K562 (cell line): ENCODE measurements at regions not wholly inside any gene's neighbourhood (a gene's known extent, or its start where the extent isn't known, plus 50 kb on each side); places are given as distances from the start of the nearest gene placed in this dataset.

ENCODE experiments used
- ATAC-seq: fragments of 200-7000 bp; cut with Tn5 transposase; 3 replicates; pipeline ENCODE4 v1.9.1; 2020; ENCODE audit warnings: moderate library complexity
- BruUV-seq: library from RNA; stranded (reverse); fragments of 400-500 nt; replicated peaks from 2 replicates; lab custom pipeline; 2021; lab: Mats Ljungman, UMichigan
- CTCF ChIA-PET: fragments of 300-600 bp; formaldehyde crosslinking; extraction: SDS; loops from one replicate; lab custom pipeline; 2021; ENCODE audit warnings: low intra/inter-chr PET ratio; lab: Yijun Ruan, JAX
- POLR2A ChIA-PET: fragments of 300-600, 350-650 bp; sonication (Branson Sonifier 250); formaldehyde crosslinking; extraction: SDS; loops from one replicate; lab custom pipeline; 2021; ENCODE audit warnings: antibody characterized with exemption, inconsistent platforms; lab: Yijun Ruan, JAX
- DNase-seq, 4 experiments: peaks; one replicate each; pipeline versions ENCODE4 v3.0.0 to v3.0.0-alpha.2; 2011 to 2018; ENCODE audit warnings: low spot score in 3 of 4, mixed read lengths in 3 of 4; ENCODE audit errors: extremely low read depth in 1 of 4
- FAIRE-seq: peaks from 2 replicates; lab custom pipeline; 2011; peaks lifted over from hg19 to GRCh38; lab: Jason Lieb, UNC
- H2AFZ ChIP-seq: 2 replicates; pipeline ENCODE4 v1.6.0; 2011; ENCODE audit warnings: low read depth, low read length, control low read depth, inconsistent platforms
- H3K27ac ChIP-seq: fragments of 200-600 bp; 3 replicates; pipeline ENCODE4 v1.8.0; 2011; ENCODE audit warnings: low read depth, mild to moderate bottlenecking, control low read depth, inconsistent platforms, low read length, moderate library complexity, mixed read lengths; ENCODE audit errors: extremely low read depth
- H3K27me3 ChIP-seq, 2 experiments: fragments of 300-600 bp in 1 of 2; 2 replicates in 1 of 2; 3 replicates in 1 of 2; pipeline versions ENCODE4 v1.6.0 to v1.8.0; 2011; ENCODE audit warnings: inconsistent platforms in 2 of 2, low read length in 2 of 2, mild to moderate bottlenecking in 1 of 2, mixed read lengths in 1 of 2, moderate library complexity in 1 of 2; ENCODE audit not compliant: control insufficient read depth in 2 of 2, insufficient read depth in 2 of 2
- H3K36me3 ChIP-seq: fragments of 300-600 bp; 3 replicates; pipeline ENCODE4 v1.8.0; 2011; ENCODE audit warnings: mild to moderate bottlenecking, low read length, inconsistent platforms; ENCODE audit not compliant: control insufficient read depth, insufficient read depth
- H3K4me1 ChIP-seq, 2 experiments: fragments of 200-600 bp in 1 of 2; replicated peaks in 1 of 2; 2 replicates in 1 of 2; 3 replicates in 1 of 2; pipeline versions ENCODE4 v1.5.1 to v1.8.0; 2011; ENCODE audit warnings: inconsistent platforms in 2 of 2, low read length in 2 of 2, mild to moderate bottlenecking in 1 of 2, mixed read lengths in 1 of 2, moderate library complexity in 1 of 2; ENCODE audit not compliant: control insufficient read depth in 2 of 2, insufficient read depth in 2 of 2
- H3K4me2 ChIP-seq: 2 replicates; pipeline ENCODE4 v1.6.1; 2011; ENCODE audit warnings: low read length, control low read depth, inconsistent platforms, mixed read lengths; ENCODE audit not compliant: insufficient read depth
- H3K4me3 ChIP-seq: fragments of 200-600 bp; sonication (generic), shearing (Covaris generic); 2 replicates; pipeline ENCODE4 v1.5.1; 2016; ENCODE audit warnings: control low read depth, inconsistent platforms
- H3K79me2 ChIP-seq: fragments of 200-600 bp; 3 replicates; pipeline ENCODE4 v1.8.0; 2011; ENCODE audit warnings: low read length, inconsistent platforms; ENCODE audit not compliant: control insufficient read depth, insufficient read depth
- H3K9ac ChIP-seq, 2 experiments: 2 replicates each; pipeline versions ENCODE4 v1.6.0 to v1.6.1; 2011; ENCODE audit warnings: low read depth in 2 of 2, low read length in 2 of 2, control low read depth in 1 of 2, inconsistent platforms in 1 of 2, mild to moderate bottlenecking in 1 of 2, mixed read lengths in 1 of 2; ENCODE audit not compliant: insufficient read depth in 1 of 2
- H3K9me1 ChIP-seq: one replicate; pipeline ENCODE4 v1.6.0; 2011; ENCODE audit warnings: inconsistent platforms, mild to moderate bottlenecking, low read length, moderate library complexity; ENCODE audit not compliant: control insufficient read depth, insufficient read depth
- H3K9me3 ChIP-seq: replicated peaks from 2 replicates; pipeline ENCODE4 v1.5.1; 2011; ENCODE audit warnings: low read depth, low read length, inconsistent platforms; ENCODE audit not compliant: control insufficient read depth, insufficient read depth
- H4K20me1 ChIP-seq: replicated peaks from 2 replicates; pipeline ENCODE4 v1.6.1; 2011; ENCODE audit warnings: low read length, inconsistent platforms, mixed read lengths; ENCODE audit not compliant: control insufficient read depth, insufficient read depth
- ARHGAP35 ChIP-seq: fragments of 450-650 bp; IDR thresholded peaks from 2 replicates; pipeline ENCODE4 v1.6.1; 2018; ENCODE audit not compliant: partially characterized antibody
- CSDE1 ChIP-seq, 2 experiments: fragments of 450-650 bp; IDR thresholded peaks; 2 replicates each; pipeline ENCODE4 v1.6.1; 2016; ENCODE audit warnings: mild to moderate bottlenecking in 1 of 2
- HDAC8 ChIP-seq: fragments of 450-650 bp; IDR thresholded peaks from 2 replicates; pipeline ENCODE4 v1.6.1; 2016; ENCODE audit warnings: mild to moderate bottlenecking, missing genetic modification characterization, moderate library complexity, missing compliant biosample characterization
- PCBP1 ChIP-seq: fragments of 200-400 bp; formaldehyde crosslinking; IDR thresholded peaks from 2 replicates; pipeline ENCODE4 v1.6.1; 2018; ENCODE audit warnings: mild to moderate bottlenecking, low read depth, low read length; ENCODE audit not compliant: poor library complexity, severe bottlenecking
- RREB1 ChIP-seq: fragments of 250-450 bp; sonication (Bioruptor Pico); IDR thresholded peaks from 2 replicates; pipeline ENCODE4 v1.4.0; 2020
- SIRT6 ChIP-seq: IDR thresholded peaks from one replicate; pipeline ENCODE4 v1.6.1; 2012; ENCODE audit warnings: low read depth, mild to moderate bottlenecking, control low read depth, inconsistent platforms, low read length, moderate library complexity
- XRCC3 ChIP-seq: fragments of 450-650 bp; IDR thresholded peaks from 2 replicates; pipeline ENCODE4 v1.6.1; 2017; ENCODE audit warnings: mild to moderate bottlenecking, moderate library complexity
- ZBTB12 ChIP-seq: fragments of 250-450 bp; sonication (Bioruptor Pico); IDR thresholded peaks from 2 replicates; pipeline ENCODE4 v1.4.0; 2020
- ZNF592 ChIP-seq: fragments of 450-650 bp; IDR thresholded peaks from 2 replicates; pipeline ENCODE4 v1.6.1; 2017; ENCODE audit warnings: antibody characterized with exemption, mild to moderate bottlenecking
- WGBS: fragments of 100-300 bp; shearing (Covaris generic); methylation state at CpG from one replicate; pipeline ENCODE4 v1.1.6; 2016; ENCODE audit warnings: low coverage, mixed read lengths; ENCODE audit not compliant: insufficient coverage; ENCODE audit errors: missing lambda C conversion rate; 5-methylcytosine and 5-hydroxymethylcytosine counted together
- in situ Hi-C: fragments of 300-500 bp; cut with MboI; formaldehyde crosslinking; loops from 4 replicates; pipeline ENCODE4 v1.15.0; 2018; ENCODE audit warnings: inconsistent platforms, mixed read lengths
- intact Hi-C: fragments of 100-400 bp; cut with micrococcal nuclease; formaldehyde crosslinking; loops from 2 replicates; pipeline ENCODE4 v1.14.2; 2022
- TF ChIP-seq, protein P1 (sequence below): sonication (generic); formaldehyde crosslinking; IDR thresholded peaks from 2 replicates; pipeline ENCODE4 v1.8.0; 2022; ENCODE audit warnings: mild to moderate bottlenecking, low read depth, missing genetic modification reagents

DNA sequence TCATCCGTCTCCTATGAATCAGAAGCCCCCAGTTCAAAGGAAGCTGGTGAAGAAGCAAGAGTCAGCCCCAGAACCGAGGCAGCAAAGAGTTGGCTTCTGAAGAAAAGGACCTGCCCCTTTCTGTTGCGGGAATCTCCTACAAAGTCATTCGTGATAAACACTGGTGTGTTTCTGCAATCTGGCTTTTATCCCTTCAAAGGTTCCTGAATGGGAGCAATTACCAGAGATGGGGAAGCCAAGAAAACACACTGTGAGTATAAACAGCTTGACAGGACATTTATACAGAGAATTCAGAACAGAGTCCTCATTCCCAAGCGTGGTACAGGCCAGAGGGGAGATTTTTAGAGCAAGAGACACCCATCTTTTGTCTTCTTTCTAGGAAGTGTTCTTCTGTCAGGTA is 226.8 kb upstream of the LNX1 start:
- no peak overlapping the region for H3K4me3 ChIP-seq
- ATAC-seq: no peak
- no peak for TF ChIP-seq HDAC8 (tag)
- TF ChIP-seq RREB1 (CRISPR knock-in tag): no peak
- no peak for TF ChIP-seq ARHGAP35
- TF ChIP-seq ZBTB12 (CRISPR knock-in tag): no peak
- TF ChIP-seq, protein P1, sequence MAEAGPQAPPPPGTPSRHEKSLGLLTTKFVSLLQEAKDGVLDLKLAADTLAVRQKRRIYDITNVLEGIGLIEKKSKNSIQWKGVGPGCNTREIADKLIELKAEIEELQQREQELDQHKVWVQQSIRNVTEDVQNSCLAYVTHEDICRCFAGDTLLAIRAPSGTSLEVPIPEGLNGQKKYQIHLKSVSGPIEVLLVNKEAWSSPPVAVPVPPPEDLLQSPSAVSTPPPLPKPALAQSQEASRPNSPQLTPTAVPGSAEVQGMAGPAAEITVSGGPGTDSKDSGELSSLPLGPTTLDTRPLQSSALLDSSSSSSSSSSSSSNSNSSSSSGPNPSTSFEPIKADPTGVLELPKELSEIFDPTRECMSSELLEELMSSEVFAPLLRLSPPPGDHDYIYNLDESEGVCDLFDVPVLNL: no peak
- no peak for TF ChIP-seq CSDE1 (IDR thresholded peaks at IDR 0.05)
- no peak for TF ChIP-seq PCBP1
- TF ChIP-seq SIRT6: no peak
- TF ChIP-seq ZNF592: no peak
- no peak for TF ChIP-seq XRCC3

More for the DNA sequence above, 226.8 kb upstream of the LNX1 start:
- Histone ChIP-seq H3K79me2 (no peaks in the 10 kb centered on the region), H3K9ac (no peak overlapping the region), H3K9me1 (no peaks in the 10 kb centered on the region), H3K9me3 (no peaks in the 10 kb centered on the region), H3K4me1 (no peaks in the 10 kb centered on the region), H3K27ac (no peak overlapping the region), H3K36me3 (no peaks in the 10 kb centered on the region), H3K4me2 (no peak overlapping the region), H2AFZ (no peak overlapping the region), H3K27me3 (no peaks in the 10 kb centered on the region; a peak in 1 of 5 replicates), H4K20me1 (no peaks in the 10 kb centered on the region)
- CTCF ChIA-PET: no interaction called here
- FAIRE-seq: no peak
- DNase-seq: no peak
- BruUV-seq: no TSS peak
- POLR2A ChIA-PET: no interaction called here
- in situ Hi-C loops (loop anchor here (25.0 kb wide), 1 partner anchor 806 kb away; no protein-coding TSS in a partner anchor), intact Hi-C loops (no loop called here)
- 0% methylated on average over 5 of the region's 5 CpGs for WGBS
